ENCODE measurements at regions not wholly inside any gene's neighbourhood (a gene's known extent, or its start where the extent isn't known, plus 50 kb on each side); places are given as distances from the start of the nearest gene placed in this dataset.

DNA sequence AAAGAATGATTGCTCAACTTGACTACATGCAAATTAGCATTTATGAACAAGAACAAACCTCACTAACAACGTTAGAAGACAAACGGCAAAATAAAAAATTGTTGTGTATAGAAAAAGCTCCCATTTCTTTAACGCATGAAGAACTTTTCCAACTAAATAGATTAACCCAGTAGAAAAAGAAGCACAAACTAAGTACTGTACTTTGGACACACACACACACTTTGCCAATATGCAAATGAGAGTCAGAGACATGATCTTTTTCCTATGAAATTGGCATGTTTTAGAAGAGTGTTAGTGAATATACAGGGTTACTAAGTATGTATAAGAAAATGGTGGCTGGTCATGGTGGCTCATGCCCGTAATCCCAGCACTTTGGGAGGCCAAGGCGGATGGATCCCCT is 355.6 kb downstream of the SH2D4B start:
- Histone ChIP-seq H4K20me1 (ENCODE audit: control insufficient read depth, extremely low read depth, insufficient read depth, low read length) (no peaks in the 10 kb centered on the region), H3K27me3 (ENCODE audit: control insufficient read depth, insufficient read depth, low read length) (no peaks in the 10 kb centered on the region), H3K4me3 (replicated peaks in 1 of 4; ENCODE audit: control extremely low read depth in 1 of 4, insufficient read depth in 1 of 4, low read depth in 3 of 4, low read length in 4 of 4) (no peak overlapping the region), H3K9ac (ENCODE audit: insufficient read depth, low read length) (no peak overlapping the region), H3K79me2 (ENCODE audit: control insufficient read depth, insufficient read depth, low read length) (no peaks in the 10 kb centered on the region), H3K4me1 (ENCODE audit: control insufficient read depth, extremely low read depth, insufficient read depth, low read length) (no peaks in the 10 kb centered on the region), H3K36me3 (ENCODE audit: control insufficient read depth, insufficient read depth, low read length) (no peaks in the 10 kb centered on the region), H3K9me3 (ENCODE audit: control insufficient read depth, insufficient read depth, low read depth, low read length) (no peaks in the 10 kb centered on the region), H3K4me2 (ENCODE audit: extremely low read depth, insufficient read depth, low read length) (no peak overlapping the region), H2AFZ (ENCODE audit: low read length) (no peak overlapping the region), H3K27ac (ENCODE audit: insufficient read depth, low read length) (no peak overlapping the region)
- DNase-seq (ENCODE audit: low read depth in 2 of 2), result no peak
- TF ChIP-seq, protein P1, sequence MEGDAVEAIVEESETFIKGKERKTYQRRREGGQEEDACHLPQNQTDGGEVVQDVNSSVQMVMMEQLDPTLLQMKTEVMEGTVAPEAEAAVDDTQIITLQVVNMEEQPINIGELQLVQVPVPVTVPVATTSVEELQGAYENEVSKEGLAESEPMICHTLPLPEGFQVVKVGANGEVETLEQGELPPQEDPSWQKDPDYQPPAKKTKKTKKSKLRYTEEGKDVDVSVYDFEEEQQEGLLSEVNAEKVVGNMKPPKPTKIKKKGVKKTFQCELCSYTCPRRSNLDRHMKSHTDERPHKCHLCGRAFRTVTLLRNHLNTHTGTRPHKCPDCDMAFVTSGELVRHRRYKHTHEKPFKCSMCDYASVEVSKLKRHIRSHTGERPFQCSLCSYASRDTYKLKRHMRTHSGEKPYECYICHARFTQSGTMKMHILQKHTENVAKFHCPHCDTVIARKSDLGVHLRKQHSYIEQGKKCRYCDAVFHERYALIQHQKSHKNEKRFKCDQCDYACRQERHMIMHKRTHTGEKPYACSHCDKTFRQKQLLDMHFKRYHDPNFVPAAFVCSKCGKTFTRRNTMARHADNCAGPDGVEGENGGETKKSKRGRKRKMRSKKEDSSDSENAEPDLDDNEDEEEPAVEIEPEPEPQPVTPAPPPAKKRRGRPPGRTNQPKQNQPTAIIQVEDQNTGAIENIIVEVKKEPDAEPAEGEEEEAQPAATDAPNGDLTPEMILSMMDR (conservative IDR thresholded peaks at IDR 0.05 in 1 of 2, IDR thresholded peaks at IDR 0.05 in 1 of 2; ENCODE audit: low read depth in 1 of 2, low read length in 2 of 2), result no peak
- no peak for TF ChIP-seq EZH2 (IDR thresholded peaks at IDR 0.05; ENCODE audit: low read length, missing control alignments)

DNA sequence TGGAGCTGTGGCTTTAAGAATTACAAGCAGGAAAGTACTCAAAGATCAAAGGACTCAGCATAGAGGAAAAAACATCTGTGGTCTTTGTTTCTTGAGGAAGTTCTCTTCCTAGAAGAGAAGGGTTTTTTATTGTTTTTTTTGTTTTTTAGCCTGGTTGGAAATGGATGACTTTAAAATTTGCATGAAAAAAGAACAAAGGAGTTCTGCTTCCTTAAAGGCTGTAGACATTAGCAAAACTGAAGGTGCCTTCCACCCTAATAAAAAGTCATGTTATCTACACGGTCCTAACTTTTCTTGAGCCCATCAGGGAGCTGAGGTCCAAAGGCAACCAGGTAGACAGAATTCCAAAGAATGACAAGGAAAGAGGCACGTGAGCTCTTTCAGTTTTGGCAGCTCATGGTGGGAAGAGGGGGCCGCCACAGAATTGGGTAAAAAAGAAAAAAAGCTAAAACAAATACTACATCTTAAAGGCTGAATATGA is 356.6 kb downstream of the SH2D4B start:
- H2AFZ ChIP-seq (ENCODE audit: low read length), result no peak overlapping the region
- H3K27ac ChIP-seq (ENCODE audit: insufficient read depth, low read length), result no peak overlapping the region
- no peaks in the 10 kb centered on the region for H3K36me3 ChIP-seq (ENCODE audit: control insufficient read depth, insufficient read depth, low read length)
- H3K27me3 ChIP-seq (ENCODE audit: control insufficient read depth, insufficient read depth, low read length), result no peaks in the 10 kb centered on the region
- no peak overlapping the region for H3K4me3 ChIP-seq (replicated peaks in 1 of 4; ENCODE audit: control extremely low read depth in 1 of 4, insufficient read depth in 1 of 4, low read depth in 3 of 4, low read length in 4 of 4)
- H3K79me2 ChIP-seq (ENCODE audit: control insufficient read depth, insufficient read depth, low read length), result no peaks in the 10 kb centered on the region
- H3K9ac ChIP-seq (ENCODE audit: insufficient read depth, low read length), result no peak overlapping the region
- no peak overlapping the region for H3K4me2 ChIP-seq (ENCODE audit: extremely low read depth, insufficient read depth, low read length)
- H4K20me1 ChIP-seq (ENCODE audit: control insufficient read depth, extremely low read depth, insufficient read depth, low read length), result no peaks in the 10 kb centered on the region
- H3K4me1 ChIP-seq (ENCODE audit: control insufficient read depth, extremely low read depth, insufficient read depth, low read length), result no peaks in the 10 kb centered on the region
- DNase-seq (ENCODE audit: low read depth in 2 of 2), result no peak
- no peaks in the 10 kb centered on the region for H3K9me3 ChIP-seq (ENCODE audit: control insufficient read depth, insufficient read depth, low read depth, low read length)
- TF ChIP-seq, protein P1 (conservative IDR thresholded peaks at IDR 0.05 in 1 of 2, IDR thresholded peaks at IDR 0.05 in 1 of 2; ENCODE audit: low read depth in 1 of 2, low read length in 2 of 2), result no peak
- no peak for TF ChIP-seq EZH2 (IDR thresholded peaks at IDR 0.05; ENCODE audit: low read length, missing control alignments)

DNA sequence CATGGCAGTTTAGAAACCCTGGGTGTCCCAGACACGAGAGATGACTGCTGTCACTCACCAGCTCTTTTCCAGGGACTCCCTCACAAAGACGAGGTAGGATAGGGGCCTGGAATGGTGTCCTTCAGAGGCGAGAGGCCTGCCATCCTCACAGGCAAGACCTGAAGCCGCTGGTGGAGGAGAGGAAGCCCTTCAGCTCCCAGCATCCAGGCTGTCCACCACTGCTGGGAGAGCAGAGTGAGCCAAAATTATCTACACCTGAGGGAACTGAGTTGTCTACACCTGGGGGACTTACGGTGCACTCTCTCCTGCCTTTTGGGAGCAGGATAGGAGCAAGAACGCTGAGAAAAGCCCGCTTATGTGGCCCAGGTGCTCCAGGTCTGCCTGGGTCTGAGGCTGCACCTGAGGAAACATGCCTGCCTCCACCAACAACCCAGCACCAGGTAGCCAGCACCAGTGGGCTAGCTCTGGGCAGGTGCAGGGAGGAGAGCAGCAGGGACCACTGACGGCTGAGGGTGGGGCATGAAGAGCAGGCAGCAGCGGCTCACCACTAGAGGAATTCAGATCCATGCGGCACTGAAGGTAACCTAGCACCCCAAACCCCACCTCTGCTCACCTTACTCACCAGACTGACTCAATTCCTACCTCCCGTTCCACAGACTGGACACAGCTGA is 357.2 kb downstream of the SH2D4B start:
- no peak overlapping the region for H3K27ac ChIP-seq (ENCODE audit: insufficient read depth, low read length)
- H3K27me3 ChIP-seq (ENCODE audit: control insufficient read depth, insufficient read depth, low read length), result no peaks in the 10 kb centered on the region
- no peak overlapping the region for H3K4me3 ChIP-seq (replicated peaks in 1 of 4; ENCODE audit: control extremely low read depth in 1 of 4, insufficient read depth in 1 of 4, low read depth in 3 of 4, low read length in 4 of 4)
- H3K36me3 ChIP-seq (ENCODE audit: control insufficient read depth, insufficient read depth, low read length), result no peaks in the 10 kb centered on the region
- H3K9ac ChIP-seq (ENCODE audit: insufficient read depth, low read length), result no peak overlapping the region
- H3K9me3 ChIP-seq (ENCODE audit: control insufficient read depth, insufficient read depth, low read depth, low read length), result no peaks in the 10 kb centered on the region
- H4K20me1 ChIP-seq (ENCODE audit: control insufficient read depth, extremely low read depth, insufficient read depth, low read length), result no peaks in the 10 kb centered on the region
- H3K4me2 ChIP-seq (ENCODE audit: extremely low read depth, insufficient read depth, low read length), result no peak overlapping the region
- no peaks in the 10 kb centered on the region for H3K79me2 ChIP-seq (ENCODE audit: control insufficient read depth, insufficient read depth, low read length)
- no peaks in the 10 kb centered on the region for H3K4me1 ChIP-seq (ENCODE audit: control insufficient read depth, extremely low read depth, insufficient read depth, low read length)
- TF ChIP-seq, protein P1 (conservative IDR thresholded peaks at IDR 0.05 in 1 of 2, IDR thresholded peaks at IDR 0.05 in 1 of 2; ENCODE audit: low read depth in 1 of 2, low read length in 2 of 2), result no peak
- no peak for TF ChIP-seq EZH2 (IDR thresholded peaks at IDR 0.05; ENCODE audit: low read length, missing control alignments)
- DNase-seq (ENCODE audit: low read depth in 2 of 2), result no peak
- H2AFZ ChIP-seq (ENCODE audit: low read length), result no peak overlapping the region

Measured in fibroblast of lung (primary cell).